CD4-positive, alpha-beta T cell (primary cell): ENCODE measurements at regions not wholly inside any gene's neighbourhood (a gene's known extent, or its start where the extent isn't known, plus 50 kb on each side); places are given as distances from the start of the nearest gene placed in this dataset.

Source experiments
- ATAC-seq: fragments of 200-7000 bp; cut with Tn5 transposase; one replicate; pipeline ENCODE4 v1.10.0; 2022; ENCODE audit warnings: mild to moderate bottlenecking; ENCODE audit not compliant: poor library complexity
- CTCF ChIA-PET: fragments of 350-600 bp; sonication (Branson Sonifier 250); formaldehyde crosslinking; loops from one replicate; lab custom pipeline; 2021; ENCODE audit warnings: antibody characterized with exemption, inconsistent platforms; lab: Charles Lee
- POLR2A ChIA-PET: fragments of 350-600 bp; sonication (Branson Sonifier 250); formaldehyde crosslinking; loops from one replicate; lab custom pipeline; 2021; ENCODE audit warnings: antibody characterized with exemption, inconsistent platforms; lab: Charles Lee
- DNase-seq, 14 experiments: peaks; one replicate each; pipeline ENCODE4 v3.0.0-alpha.2; 2013 to 2020; ENCODE audit warnings: mixed read lengths in 2 of 14
- H3K27ac ChIP-seq, 2 donors: one replicate each; pipeline versions ENCODE4 v1.5.1 to v1.7.0; 2013; ENCODE audit warnings: low read length in 2 of 2, low read depth in 1 of 2, mild to moderate bottlenecking in 1 of 2
- H3K27me3 ChIP-seq, 2 experiments: 1 replicate in 1 of 2; 2 replicates in 1 of 2; pipeline versions ENCODE4 v1.6.1 to v1.7.0; 2013; ENCODE audit warnings: low read length in 2 of 2, control low read depth in 1 of 2, mild to moderate bottlenecking in 1 of 2, moderate library complexity in 1 of 2; ENCODE audit not compliant: insufficient read depth in 2 of 2, control insufficient read depth in 1 of 2
- H3K36me3 ChIP-seq: one replicate; pipeline ENCODE4 v1.6.1; 2013; ENCODE audit warnings: low read length, control low read depth; ENCODE audit not compliant: insufficient read depth
- H3K4me1 ChIP-seq: one replicate; pipeline ENCODE4 v1.6.1; 2013; ENCODE audit warnings: low read length, control low read depth; ENCODE audit not compliant: insufficient read depth
- H3K4me3 ChIP-seq: one replicate; pipeline ENCODE4 v1.5.1; 2013; ENCODE audit warnings: mild to moderate bottlenecking, low read length, moderate library complexity
- H3K9me3 ChIP-seq, 2 experiments: 1 replicate in 1 of 2; 2 replicates in 1 of 2; pipeline versions ENCODE4 v1.6.1 to v1.7.0; 2013; ENCODE audit warnings: low read length in 2 of 2, mild to moderate bottlenecking in 2 of 2, control low read depth in 1 of 2, moderate library complexity in 1 of 2; ENCODE audit not compliant: control insufficient read depth in 1 of 2, insufficient read depth in 1 of 2
- H3K27ac Mint-ChIP-seq: one replicate; pipeline ENCODE4 v1.8.0; 2020; ENCODE audit warnings: mixed read lengths
- H3K27me3 Mint-ChIP-seq: one replicate; pipeline ENCODE4 v1.8.0; 2021; ENCODE audit warnings: mixed read lengths
- H3K36me3 Mint-ChIP-seq: one replicate; pipeline ENCODE4 v1.8.0; 2021; ENCODE audit warnings: low read depth, mixed read lengths
- H3K4me1 Mint-ChIP-seq: one replicate; pipeline ENCODE4 v1.8.0; 2021; ENCODE audit warnings: low read depth, mixed read lengths
- H3K4me3 Mint-ChIP-seq: one replicate; pipeline ENCODE4 v1.8.0; 2020; ENCODE audit warnings: mild to moderate bottlenecking, mixed read lengths
- H3K9me3 Mint-ChIP-seq: one replicate; pipeline ENCODE4 v1.8.0; 2020; ENCODE audit warnings: mixed read lengths
- CTCF ChIP-seq: fragments of 200-600 bp; IDR thresholded peaks from one replicate; pipeline ENCODE4 v1.8.0; 2022; ENCODE audit warnings: antibody characterized with exemption, mild to moderate bottlenecking
- intact Hi-C, 2 experiments: fragments of 100-400 bp; cut with DNase I in 1 of 2; cut with micrococcal nuclease in 1 of 2; formaldehyde crosslinking; loops; one replicate each; pipeline versions ENCODE4 v1.15.1 to v1.9.0; 2023 to 2025; cut with DNase I, micrococcal nuclease

GRCh38 chr9:120261419-120261818, 318.5 kb downstream of the CDK5RAP2 start:
- no peaks in the 10 kb centered on the region for H3K4me1 Mint-ChIP-seq
- H3K27ac Mint-ChIP-seq, result no peak overlapping the region
- intact Hi-C loops, result no loop called here
- no peak overlapping the region for H3K4me3 ChIP-seq
- no peak for DNase-seq
- no peaks in the 10 kb centered on the region for H3K36me3 ChIP-seq
- peaks cover 4 to 9% of the 10 kb centered on the region in 2 experiments for H3K27me3 ChIP-seq
- H3K27me3 Mint-ChIP-seq, result peaks cover 30% of the 10 kb centered on the region
- no peak for ATAC-seq
- no peak overlapping the region for H3K27ac ChIP-seq
- POLR2A ChIA-PET, result no interaction called here
- CTCF ChIA-PET, result no interaction called here
- H3K36me3 Mint-ChIP-seq, result no peaks in the 10 kb centered on the region
- no peak overlapping the region for H3K4me3 Mint-ChIP-seq
- no peak for TF ChIP-seq CTCF
- no peaks in the 10 kb centered on the region for H3K9me3 ChIP-seq
- H3K4me1 ChIP-seq, result no peaks in the 10 kb centered on the region
- no peaks in the 10 kb centered on the region for H3K9me3 Mint-ChIP-seq

GRCh38 chr9:120259100-120259499, 320.9 kb downstream of the CDK5RAP2 start:
- Histone ChIP-seq H3K9me3 (no peaks in the 10 kb centered on the region), H3K36me3 (no peaks in the 10 kb centered on the region), H3K4me3 (no peak overlapping the region), H3K27ac (no peak overlapping the region), H3K27me3 (peaks cover 4 to 6% of the 10 kb centered on the region in 2 experiments), H3K4me1 (no peaks in the 10 kb centered on the region)
- H3K36me3 Mint-ChIP-seq, result no peaks in the 10 kb centered on the region
- H3K27ac Mint-ChIP-seq, result no peak overlapping the region
- H3K9me3 Mint-ChIP-seq, result peaks cover 2% of the 10 kb centered on the region
- ChIA-PET POLR2A (no interaction called here), CTCF (no interaction called here)
- H3K4me1 Mint-ChIP-seq, result no peaks in the 10 kb centered on the region
- H3K27me3 Mint-ChIP-seq, result peaks cover 30% of the 10 kb centered on the region
- no peak for TF ChIP-seq CTCF
- ATAC-seq (no peak), DNase-seq (no peak)
- intact Hi-C loops, result no loop called here
- H3K4me3 Mint-ChIP-seq, result no peak overlapping the region

GRCh38 chr9:120258096-120258495, 321.9 kb downstream of the CDK5RAP2 start:
- H3K9me3 Mint-ChIP-seq, result peaks cover 2% of the 10 kb centered on the region
- no peaks in the 10 kb centered on the region for H3K4me1 ChIP-seq
- H3K27me3 Mint-ChIP-seq, result peaks cover 35% of the 10 kb centered on the region
- no peak overlapping the region for H3K4me3 ChIP-seq
- no peaks in the 10 kb centered on the region for H3K36me3 ChIP-seq
- intact Hi-C loops, result no loop called here
- POLR2A ChIA-PET, result no interaction called here
- ATAC-seq (no peak), DNase-seq (no peak)
- H3K36me3 Mint-ChIP-seq, result no peaks in the 10 kb centered on the region
- H3K4me3 Mint-ChIP-seq, result no peak overlapping the region
- no peaks in the 10 kb centered on the region for H3K4me1 Mint-ChIP-seq
- TF ChIP-seq CTCF, result no peak
- H3K27ac ChIP-seq, result no peak overlapping the region
- no peaks in the 10 kb centered on the region for H3K9me3 ChIP-seq
- no peak overlapping the region for H3K27ac Mint-ChIP-seq
- H3K27me3 ChIP-seq, result peaks cover 4 to 6% of the 10 kb centered on the region in 2 experiments
- CTCF ChIA-PET, result no interaction called here
